Retina (tissue), 1 donor: ENCODE measurements at regions not wholly inside any gene's neighbourhood (a gene's known extent, or its start where the extent isn't known, plus 50 kb on each side); places are given as distances from the start of the nearest gene placed in this dataset.
A peak's percentile ranks its signal among the peaks of the same experiment; 100 is the strongest.

Experiments used
- DNase-seq: peaks from one replicate; pipeline ENCODE4 v3.0.0-alpha.2; 2016

GRCh38 chr2:146939991-146940685 lies 904.7 kb upstream of the ACVR2A start:
- no peak for DNase-seq

- DNase-seq: no peak
Observed at GRCh38 chr2:146934921-146935320, 909.9 kb upstream of the ACVR2A start.

- DNase-seq: no peak
Observed at GRCh38 chr2:146931109-146931508, 913.7 kb upstream of the ACVR2A start.

GRCh38 chr2:146927080-146927711 lies 917.6 kb upstream of the ACVR2A start:
- DNase-seq: peak; percentile 40

GRCh38 chr2:146918280-146918679 lies 926.5 kb upstream of the ACVR2A start:
- DNase-seq: no peak

GRCh38 chr2:146917431-146918042 lies 927.3 kb upstream of the ACVR2A start:
- no peak for DNase-seq

GRCh38 chr2:146916914-146917313 lies 927.9 kb upstream of the ACVR2A start:
- no peak for DNase-seq

- DNase-seq: no peak
Observed at GRCh38 chr2:146913476-146913875, 931.4 kb upstream of the ACVR2A start.

GRCh38 chr2:146912536-146912935 lies 932.3 kb upstream of the ACVR2A start:
- no peak for DNase-seq

- DNase-seq: no peak
Observed at GRCh38 chr2:146908776-146909175, 936.1 kb upstream of the ACVR2A start.

GRCh38 chr2:146898083-146898482 lies 946.7 kb upstream of the ACVR2A start:
- DNase-seq: no peak

GRCh38 chr2:146894514-146894913 lies 950.3 kb upstream of the ACVR2A start:
- DNase-seq: no peak

GRCh38 chr2:146893500-146894041 lies 951.3 kb upstream of the ACVR2A start:
- no peak for DNase-seq

GRCh38 chr2:146890491-146890890 lies 954.3 kb upstream of the ACVR2A start:
- DNase-seq: no peak

GRCh38 chr2:146879882-146880281 lies 964.9 kb upstream of the ACVR2A start:
- DNase-seq: no peak

- no peak for DNase-seq
Observed at GRCh38 chr2:146874260-146874658, 970.6 kb upstream of the ACVR2A start.

- no peak for DNase-seq
Observed at GRCh38 chr2:146873646-146874259, 971.1 kb upstream of the ACVR2A start.

- no peak for DNase-seq
Observed at GRCh38 chr2:146873056-146873455, 971.8 kb upstream of the ACVR2A start.

- DNase-seq: no peak
Observed at GRCh38 chr2:146870691-146871090, 974.1 kb upstream of the ACVR2A start.

- no peak for DNase-seq
Observed at GRCh38 chr2:146869328-146869727, 975.5 kb upstream of the ACVR2A start.

GRCh38 chr2:146868051-146868450 lies 976.8 kb upstream of the ACVR2A start:
- no peak for DNase-seq

- no peak for DNase-seq
Observed at GRCh38 chr2:146867477-146867986, 977.3 kb upstream of the ACVR2A start.

GRCh38 chr2:146853741-146854444 lies 990.9 kb upstream of the ACVR2A start:
- DNase-seq: no peak
